Bronchial epithelial cell (primary cell): ENCODE measurements at regions not wholly inside any gene's neighbourhood (a gene's known extent, or its start where the extent isn't known, plus 50 kb on each side); places are given as distances from the start of the nearest gene placed in this dataset.

ENCODE experiments used
- DNase-seq: peaks from one replicate; pipeline ENCODE4 v3.0.0-alpha.2; 2010; ENCODE audit warnings: low read depth
- FAIRE-seq: peaks from 2 replicates; lab custom pipeline; 2011; peaks lifted over from hg19 to GRCh38; lab: Jason Lieb, UNC
- H3K27me3 ChIP-seq: 2 replicates; pipeline ENCODE4 v1.5.1; 2011; ENCODE audit warnings: low read length; ENCODE audit not compliant: control insufficient read depth, insufficient read depth
- H3K36me3 ChIP-seq: 2 replicates; pipeline ENCODE4 v1.5.1; 2011; ENCODE audit warnings: low read length; ENCODE audit not compliant: control insufficient read depth, insufficient read depth
- H3K4me3 ChIP-seq: 2 replicates; pipeline ENCODE4 v1.5.1; 2011; ENCODE audit warnings: mild to moderate bottlenecking, low read depth, low read length, control low read depth
- CTCF ChIP-seq: IDR thresholded peaks from 2 replicates; pipeline ENCODE4 v1.5.1; 2011; ENCODE audit warnings: mild to moderate bottlenecking, moderate library complexity, low read length, control low read depth, inconsistent platforms; ENCODE audit not compliant: insufficient read depth, severe bottlenecking

GRCh38 chr7:46932676-46933424 is 649.1 kb downstream of the TNS3 start:
- no peaks in the 10 kb centered on the region for H3K27me3 ChIP-seq
- H3K36me3 ChIP-seq, result no peaks in the 10 kb centered on the region
- TF ChIP-seq CTCF, result peak; percentile 18
- DNase-seq (peak; percentile 95), FAIRE-seq (no peak)
- H3K4me3 ChIP-seq, result no peak overlapping the region

GRCh38 chr7:46932306-46932675 is 649.6 kb downstream of the TNS3 start:
- no peak overlapping the region for H3K4me3 ChIP-seq
- no peak for TF ChIP-seq CTCF
- no peaks in the 10 kb centered on the region for H3K36me3 ChIP-seq
- no peak for FAIRE-seq
- no peak for DNase-seq
- H3K27me3 ChIP-seq, result no peaks in the 10 kb centered on the region

- H3K36me3 ChIP-seq, result no peaks in the 10 kb centered on the region
- peak; percentile 96 for DNase-seq
- TF ChIP-seq CTCF, result no peak
- H3K4me3 ChIP-seq, result no peak overlapping the region
- peak; percentile 55 for FAIRE-seq
- H3K27me3 ChIP-seq, result no peaks in the 10 kb centered on the region
These were observed 651.5 kb downstream of the TNS3 start for GRCh38 chr7:46930366-46930765.

GRCh38 chr7:46929359-46929758 is 652.6 kb downstream of the TNS3 start:
- TF ChIP-seq CTCF, result no peak
- DNase-seq, result no peak

GRCh38 chr7:46928719-46929118 is 653.2 kb downstream of the TNS3 start:
- H3K36me3 ChIP-seq, result no peaks in the 10 kb centered on the region
- H3K27me3 ChIP-seq, result no peaks in the 10 kb centered on the region
- H3K4me3 ChIP-seq, result no peak overlapping the region
- no peak for FAIRE-seq
- no peak for TF ChIP-seq CTCF
- DNase-seq, result no peak

More at GRCh38 chr7:46929359-46929758, 652.6 kb downstream of the TNS3 start:
- no peak for FAIRE-seq
- no peaks in the 10 kb centered on the region for H3K27me3 ChIP-seq
- no peak overlapping the region for H3K4me3 ChIP-seq
- H3K36me3 ChIP-seq, result no peaks in the 10 kb centered on the region
